Spleen (tissue), 7 donors: ENCODE measurements at regions not wholly inside any gene's neighbourhood (a gene's known extent, or its start where the extent isn't known, plus 50 kb on each side); places are given as distances from the start of the nearest gene placed in this dataset.

Experiments used
- CTCF ChIP-seq, 11 experiments: fragments of 200-600 bp in 7 of 11; fragments of 450-650 bp in 4 of 11; sonication (generic) in 4 of 11; IDR thresholded peaks in 8 of 11; conservative IDR thresholded peaks in 3 of 11; 1 replicate in 7 of 11; 2 replicates in 4 of 11; pipeline versions ENCODE4 v1.4.0 to v1.8.0; 2016 to 2021; ENCODE audit warnings: antibody characterized with exemption in 11 of 11, inconsistent platforms in 4 of 11, mild to moderate bottlenecking in 1 of 11
- POLR2A ChIP-seq, 3 donors: fragments of 450-650 bp; IDR thresholded peaks; one replicate each; pipeline ENCODE4 v1.5.1; 2017; ENCODE audit warnings: antibody characterized with exemption in 3 of 3, mild to moderate bottlenecking in 1 of 3
- POLR2AphosphoS5 ChIP-seq, 3 donors: sonication (generic); formaldehyde crosslinking; IDR thresholded peaks; one replicate each; pipeline ENCODE4 v1.5.1; 2017; ENCODE audit warnings: antibody characterized with exemption in 3 of 3
- donor health status: DM: no; HTN: no; CAD: no; lungs with moderate emphysema.
- donor health status: DM: no; HTN: no; CAD: no.
- donor health status: DM: no; HTN: no; CAD: no.

- no peak for TF ChIP-seq POLR2A (IDR thresholded peaks at IDR 0.05)
- TF ChIP-seq CTCF (IDR thresholded peaks at IDR 0.05 in 8 of 11, conservative IDR thresholded peaks at IDR 0.05 in 3 of 11): no peak
- TF ChIP-seq POLR2AphosphoS5 (IDR thresholded peaks at IDR 0.05): no peak
These were observed 146.4 kb downstream of the ERMARD start for GRCh38 chr6:169897601-169898358.
